MG63 (cell line): ENCODE measurements at regions not wholly inside any gene's neighbourhood (a gene's known extent, or its start where the extent isn't known, plus 50 kb on each side); places are given as distances from the start of the nearest gene placed in this dataset.
A peak's percentile ranks its signal among the peaks of the same experiment; 100 is the strongest.

Experiments
- DNase-seq: peaks from one replicate; pipeline ENCODE4 v3.0.0-alpha.2; 2020
- H3K27me3 ChIP-seq: fragments of 250-450 bp; sonication (Bioruptor Pico); 2 replicates; pipeline ENCODE4 v1.5.1; 2020; ENCODE audit warnings: mild to moderate bottlenecking, moderate library complexity
- H3K36me3 ChIP-seq: fragments of 250-450 bp; sonication (Bioruptor Pico); 2 replicates; pipeline ENCODE4 v1.5.1; 2020; ENCODE audit warnings: mild to moderate bottlenecking, moderate library complexity
- H3K4me3 ChIP-seq: fragments of 250-450 bp; sonication (Bioruptor Pico); 2 replicates; pipeline ENCODE4 v1.5.1; 2020; ENCODE audit warnings: mild to moderate bottlenecking, moderate library complexity
- H3K9me3 ChIP-seq: fragments of 250-450 bp; sonication (Bioruptor Pico); 2 replicates; pipeline ENCODE4 v1.5.1; 2020; ENCODE audit warnings: mild to moderate bottlenecking, moderate library complexity

- no peak for DNase-seq
- H3K27me3 ChIP-seq, result no peaks in the 10 kb centered on the region
- H3K36me3 ChIP-seq, result no peaks in the 10 kb centered on the region
- peaks cover 3% of the 10 kb centered on the region for H3K9me3 ChIP-seq
- no peak overlapping the region for H3K4me3 ChIP-seq
Observed at GRCh38 chr10:3914733-3915132, 129.7 kb upstream of the KLF6 start.

- no peak overlapping the region for H3K4me3 ChIP-seq
- H3K27me3 ChIP-seq, result no peaks in the 10 kb centered on the region
- H3K36me3 ChIP-seq, result no peaks in the 10 kb centered on the region
- no peaks in the 10 kb centered on the region for H3K9me3 ChIP-seq
- DNase-seq, result no peak
Observed at GRCh38 chr10:3911713-3912442, 126.9 kb upstream of the KLF6 start.

DNA sequence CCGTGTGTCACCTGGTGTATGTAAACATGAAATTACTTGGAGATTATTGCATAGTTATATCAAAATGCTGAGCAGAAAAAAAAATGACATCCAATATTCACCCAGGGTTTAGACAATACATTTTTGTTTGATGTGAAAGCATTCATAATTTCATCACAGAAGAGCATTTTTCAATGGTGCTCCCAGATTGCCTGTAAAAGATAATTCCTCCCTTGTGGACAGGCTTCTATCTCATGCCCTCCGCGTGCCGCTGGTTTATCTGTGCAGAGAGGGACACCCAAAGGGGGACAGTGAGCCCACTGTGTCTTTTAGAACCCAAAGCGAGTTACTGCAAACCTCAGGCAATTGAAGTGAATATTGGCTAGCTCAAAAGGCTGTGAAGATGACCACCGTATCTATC lies 126.2 kb upstream of the KLF6 start:
- no peak overlapping the region for H3K4me3 ChIP-seq
- H3K27me3 ChIP-seq, result no peaks in the 10 kb centered on the region
- H3K36me3 ChIP-seq, result no peaks in the 10 kb centered on the region
- no peak for DNase-seq
- peaks cover 1% of the 10 kb centered on the region; the same call in 1 of the 2 replicates for H3K9me3 ChIP-seq

DNA sequence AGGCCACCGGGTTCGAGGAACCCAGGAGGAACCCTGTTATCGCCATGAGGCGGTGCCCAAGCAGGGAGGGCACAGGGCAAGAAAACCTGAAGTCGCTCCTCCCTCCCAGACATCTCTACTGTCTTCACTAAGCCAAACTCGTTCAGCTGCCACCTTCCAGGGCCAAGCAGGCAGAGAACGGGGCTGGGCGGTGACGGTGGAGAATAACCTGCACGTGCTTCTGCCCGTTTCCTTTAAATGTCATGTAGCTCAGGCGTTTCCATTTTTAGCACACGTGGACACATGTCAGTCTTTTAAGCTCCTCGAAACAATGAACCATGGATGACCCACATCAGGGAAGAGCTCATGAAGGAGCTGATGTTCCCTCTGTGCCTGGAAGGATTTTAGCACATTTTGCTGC lies 124.3 kb upstream of the KLF6 start:
- peaks cover 5% of the 10 kb centered on the region for H3K9me3 ChIP-seq
- no peak overlapping the region for H3K4me3 ChIP-seq
- H3K27me3 ChIP-seq, result no peaks in the 10 kb centered on the region
- H3K36me3 ChIP-seq, result no peaks in the 10 kb centered on the region
- no peak for DNase-seq

GRCh38 chr10:3908183-3908582 lies 123.2 kb upstream of the KLF6 start:
- DNase-seq, result no peak
- Histone ChIP-seq H3K9me3 (peaks cover 5% of the 10 kb centered on the region), H3K27me3 (no peaks in the 10 kb centered on the region), H3K4me3 (no peak overlapping the region), H3K36me3 (no peaks in the 10 kb centered on the region)

GRCh38 chr10:3907514-3907913 lies 122.5 kb upstream of the KLF6 start:
- Histone ChIP-seq H3K4me3 (no peak overlapping the region), H3K9me3 (peaks cover 5% of the 10 kb centered on the region), H3K36me3 (no peaks in the 10 kb centered on the region), H3K27me3 (no peaks in the 10 kb centered on the region)
- DNase-seq, result peak; percentile 71

DNA sequence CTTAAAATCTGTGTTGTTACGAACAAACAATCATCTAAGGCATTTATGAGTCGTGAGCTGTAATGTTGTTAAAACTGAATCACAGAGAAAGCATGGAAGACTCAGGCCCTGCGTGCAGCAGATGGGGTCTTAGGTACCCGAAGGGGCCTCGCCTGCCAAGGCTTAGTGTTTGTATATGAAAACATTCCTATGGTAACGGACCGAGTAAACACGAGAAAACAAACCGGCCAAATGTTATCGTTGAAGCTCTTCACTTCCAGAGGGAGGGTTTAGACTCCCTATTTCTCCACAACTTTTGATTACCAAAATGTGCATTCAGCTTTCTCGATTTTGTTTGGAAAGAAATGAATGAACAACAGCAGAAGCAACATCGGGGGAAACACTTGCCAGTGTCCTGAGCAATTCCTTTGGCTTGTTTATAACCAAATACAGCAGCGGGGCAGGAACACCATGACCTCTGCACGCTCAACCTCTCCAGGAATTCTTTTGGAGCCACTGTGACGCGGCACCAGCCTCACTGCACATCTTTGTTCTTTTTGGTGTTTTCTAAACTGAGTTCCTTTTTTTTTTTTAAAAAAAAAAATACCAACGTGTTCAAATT lies 121.6 kb upstream of the KLF6 start:
- Histone ChIP-seq H3K9me3 (peaks cover 5% of the 10 kb centered on the region), H3K36me3 (no peaks in the 10 kb centered on the region), H3K27me3 (no peaks in the 10 kb centered on the region), H3K4me3 (no peak overlapping the region)
- DNase-seq, result peak; percentile 35

- DNase-seq, result no peak
- H3K27me3 ChIP-seq, result no peaks in the 10 kb centered on the region
- H3K9me3 ChIP-seq, result peaks cover 5% of the 10 kb centered on the region
- H3K4me3 ChIP-seq, result no peak overlapping the region
- no peaks in the 10 kb centered on the region for H3K36me3 ChIP-seq
Observed at GRCh38 chr10:3904419-3904960, 119.5 kb upstream of the KLF6 start.

- Histone ChIP-seq H3K4me3 (no peak overlapping the region), H3K36me3 (no peaks in the 10 kb centered on the region), H3K27me3 (no peaks in the 10 kb centered on the region), H3K9me3 (peaks cover 5% of the 10 kb centered on the region)
- DNase-seq, result no peak
Observed at GRCh38 chr10:3902809-3903410, 117.9 kb upstream of the KLF6 start.

DNA sequence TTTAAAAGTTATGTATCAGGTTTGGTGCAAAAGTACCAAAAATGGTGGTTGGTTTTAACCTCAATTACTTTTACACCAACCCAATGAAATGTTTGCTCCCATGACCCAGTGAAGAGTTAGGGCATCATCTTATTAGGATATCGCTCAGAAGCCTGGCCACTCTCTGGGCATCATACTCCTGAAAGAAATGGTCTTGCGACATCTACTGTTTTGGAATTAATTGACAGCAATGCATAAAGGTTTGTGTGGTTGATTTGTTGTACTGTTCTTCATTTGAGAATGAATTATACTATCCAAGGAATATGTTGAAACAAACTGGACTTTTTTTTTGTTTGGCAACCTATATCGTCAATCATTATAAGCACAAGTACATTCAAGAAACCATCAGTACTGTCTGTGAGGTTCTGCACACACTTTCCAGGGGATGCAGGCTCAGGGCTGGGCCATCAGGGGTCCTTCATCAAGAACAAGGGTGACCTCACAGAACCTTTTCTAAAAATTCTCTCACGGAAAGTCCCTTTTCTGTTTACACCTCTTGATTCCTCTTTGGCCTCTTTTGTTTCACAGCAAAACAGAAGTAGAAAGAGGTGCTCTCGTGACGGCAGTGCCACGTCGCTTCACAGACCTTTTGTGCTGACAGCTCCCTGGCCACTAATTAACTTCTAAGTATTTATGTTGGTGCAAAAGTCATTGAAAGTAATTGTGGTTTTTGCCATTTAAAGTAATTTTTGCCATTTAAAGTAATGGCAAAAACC lies 117.2 kb upstream of the KLF6 start:
- Histone ChIP-seq H3K4me3 (no peak overlapping the region), H3K36me3 (no peaks in the 10 kb centered on the region), H3K9me3 (peaks cover 5% of the 10 kb centered on the region), H3K27me3 (no peaks in the 10 kb centered on the region)
- no peak for DNase-seq

- Histone ChIP-seq H3K36me3 (no peaks in the 10 kb centered on the region), H3K4me3 (no peak overlapping the region), H3K27me3 (no peaks in the 10 kb centered on the region), H3K9me3 (peaks cover 4% of the 10 kb centered on the region)
- DNase-seq, result no peak
Observed at GRCh38 chr10:3901370-3901769, 116.4 kb upstream of the KLF6 start.

DNA sequence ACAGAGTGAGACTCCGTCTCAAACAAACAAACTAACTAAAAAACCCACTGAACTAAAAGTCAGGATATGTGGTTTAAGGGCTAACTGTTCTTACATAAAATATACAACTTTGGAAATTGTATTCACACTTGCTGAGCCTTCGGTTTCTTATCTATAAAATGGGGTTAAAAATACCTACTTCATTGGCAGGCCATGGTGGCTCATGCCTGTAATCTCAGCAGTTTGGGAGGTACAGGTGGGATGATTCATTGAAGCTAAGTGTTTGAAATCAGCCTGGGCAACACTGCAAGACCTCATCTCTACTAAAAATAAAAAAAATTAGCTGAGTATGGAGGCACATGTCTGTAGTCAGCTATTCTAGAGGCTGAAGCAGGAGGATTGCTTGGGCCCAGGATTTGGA lies 115.4 kb upstream of the KLF6 start:
- no peak overlapping the region for H3K4me3 ChIP-seq
- H3K36me3 ChIP-seq, result no peaks in the 10 kb centered on the region
- no peaks in the 10 kb centered on the region for H3K9me3 ChIP-seq
- DNase-seq, result no peak
- no peaks in the 10 kb centered on the region for H3K27me3 ChIP-seq

- Histone ChIP-seq H3K36me3 (no peaks in the 10 kb centered on the region), H3K9me3 (no peaks in the 10 kb centered on the region), H3K27me3 (no peaks in the 10 kb centered on the region), H3K4me3 (no peak overlapping the region)
- no peak for DNase-seq
Observed at GRCh38 chr10:3898821-3899220, 113.8 kb upstream of the KLF6 start.

DNA sequence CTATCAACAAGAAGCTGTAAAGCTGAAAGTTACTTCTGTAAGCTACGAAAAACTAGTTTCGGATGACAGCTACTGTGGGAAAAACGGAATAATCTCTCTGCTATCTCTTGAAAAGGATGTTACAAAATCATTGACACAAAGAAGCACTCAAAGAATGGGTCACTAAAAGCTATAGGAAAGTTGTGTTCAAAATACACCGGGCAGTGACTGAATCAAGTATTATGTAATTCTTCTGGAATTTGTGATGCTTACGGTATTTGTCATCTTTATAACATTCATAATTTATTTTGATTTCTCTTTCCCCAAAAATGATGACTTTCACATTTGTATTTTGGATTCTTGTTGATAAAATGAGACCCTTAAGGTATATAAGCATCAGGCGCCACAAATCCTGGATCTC lies 112.1 kb upstream of the KLF6 start:
- no peaks in the 10 kb centered on the region for H3K9me3 ChIP-seq
- H3K4me3 ChIP-seq, result no peak overlapping the region
- H3K27me3 ChIP-seq, result no peaks in the 10 kb centered on the region
- DNase-seq, result no peak
- no peaks in the 10 kb centered on the region for H3K36me3 ChIP-seq

- DNase-seq, result no peak
- Histone ChIP-seq H3K4me3 (no peak overlapping the region), H3K27me3 (no peaks in the 10 kb centered on the region), H3K9me3 (no peaks in the 10 kb centered on the region), H3K36me3 (no peaks in the 10 kb centered on the region)
Observed at GRCh38 chr10:3896161-3896560, 111.2 kb upstream of the KLF6 start.

DNA sequence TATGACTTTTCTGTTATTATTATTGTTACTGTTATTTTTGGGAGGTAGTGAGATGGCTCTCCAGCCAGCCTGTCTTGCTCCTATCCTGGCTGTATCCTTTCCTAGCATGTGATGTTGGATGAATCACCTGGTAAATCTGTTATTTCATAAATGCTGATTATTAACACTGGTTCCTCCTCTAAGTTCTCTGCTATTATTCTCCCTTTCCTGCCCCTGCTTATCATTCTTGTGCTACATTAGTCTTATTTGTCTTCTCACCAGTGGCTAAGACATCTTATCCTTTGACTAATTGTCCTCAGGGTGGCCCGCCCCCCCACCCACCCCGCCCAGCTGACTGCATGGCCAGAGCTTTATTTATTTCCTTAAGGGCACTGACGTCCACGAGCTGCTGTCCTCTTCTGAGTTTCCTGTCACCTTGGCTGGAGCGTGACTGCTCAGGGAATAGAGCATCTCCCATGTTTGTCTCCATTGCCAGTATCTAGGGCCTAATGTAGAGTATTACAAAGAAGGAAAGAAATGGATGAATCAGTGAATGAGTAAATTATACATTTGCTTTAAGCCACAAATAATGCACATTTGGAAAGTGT lies 110.1 kb upstream of the KLF6 start:
- peak; percentile 53 for DNase-seq
- H3K4me3 ChIP-seq, result no peak overlapping the region
- H3K36me3 ChIP-seq, result no peaks in the 10 kb centered on the region
- no peaks in the 10 kb centered on the region for H3K9me3 ChIP-seq
- H3K27me3 ChIP-seq, result no peaks in the 10 kb centered on the region
